Activated naive CD8-positive, alpha-beta T cell treated with anti-CD3 and anti-CD28 coated beads, Interleukin-2, amount 10 ng/mL, durations not matched to agents 7 days and 5 days (primary cell): ENCODE measurements at regions not wholly inside any gene's neighbourhood (a gene's known extent, or its start where the extent isn't known, plus 50 kb on each side); places are given as distances from the start of the nearest gene placed in this dataset.
"Not testable (repeated sequence)": the region's sequence is repeated elsewhere in the genome, so short reads cannot be mapped to it uniquely, and the experiment has no call there.

Experiments
- ATAC-seq: fragments of 150-1000 bp; cut with Tn5 transposase; one replicate; pipeline ENCODE4 v1.10.0; 2021; ENCODE audit warnings: low read depth, moderate library complexity
- POLR2A ChIA-PET: fragments of 350-600 bp; sonication (Branson Sonifier 250); formaldehyde crosslinking; loops from one replicate; lab custom pipeline; 2021; ENCODE audit warnings: antibody characterized with exemption; lab: Charles Lee
- DNase-seq: peaks from one replicate; pipeline ENCODE4 v3.0.0; 2021
- H3K27ac Mint-ChIP-seq: one replicate; pipeline ENCODE4 v1.8.0; 2022; ENCODE audit warnings: mild to moderate bottlenecking, mixed read lengths
- H3K27me3 Mint-ChIP-seq: one replicate; pipeline ENCODE4 v1.8.0; 2022; ENCODE audit warnings: mild to moderate bottlenecking, moderate library complexity, mixed read lengths
- H3K36me3 Mint-ChIP-seq: one replicate; pipeline ENCODE4 v1.8.0; 2021; ENCODE audit warnings: mild to moderate bottlenecking, mixed read lengths
- H3K4me1 Mint-ChIP-seq: one replicate; pipeline ENCODE4 v1.8.0; 2021; ENCODE audit warnings: mixed read lengths
- H3K4me3 Mint-ChIP-seq: one replicate; pipeline ENCODE4 v1.8.0; 2022; ENCODE audit warnings: mild to moderate bottlenecking, moderate library complexity, mixed read lengths
- H3K9me3 Mint-ChIP-seq: one replicate; pipeline ENCODE4 v1.8.0; 2021; ENCODE audit warnings: mixed read lengths

- DNase-seq, H3K9me3 Mint-ChIP-seq, H3K27me3 Mint-ChIP-seq, H3K4me3 Mint-ChIP-seq, H3K27ac Mint-ChIP-seq, POLR2A ChIA-PET, ATAC-seq, H3K36me3 Mint-ChIP-seq, H3K4me1 Mint-ChIP-seq: not testable (repeated sequence)
Measured at GRCh38 chr5:42115721-42116120, 190.6 kb downstream of the FBXO4 start.

DNA sequence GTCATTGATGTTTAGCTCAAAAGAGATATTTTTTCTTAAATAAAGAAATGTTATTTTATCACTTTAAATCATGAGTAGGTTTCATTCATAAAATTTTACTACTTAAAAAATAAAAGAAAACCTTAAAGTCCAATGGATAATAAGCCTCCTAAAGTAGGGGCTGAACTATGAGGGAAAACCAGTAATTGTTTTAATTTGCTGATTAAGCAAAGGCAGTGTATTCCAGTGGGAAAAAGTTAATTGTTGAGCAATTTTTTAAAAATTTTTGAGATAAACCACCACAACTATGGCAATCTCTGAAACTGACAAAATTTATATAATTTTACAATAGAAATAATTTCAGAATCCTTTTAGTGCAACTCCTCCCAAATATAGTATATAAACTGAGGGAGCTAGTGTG lies 195.0 kb downstream of the FBXO4 start:
- H3K4me3 Mint-ChIP-seq, result no peak overlapping the region
- no peaks in the 10 kb centered on the region for H3K4me1 Mint-ChIP-seq
- H3K27me3 Mint-ChIP-seq, result no peaks in the 10 kb centered on the region
- H3K27ac Mint-ChIP-seq, result no peak overlapping the region
- DNase-seq (no peak), ATAC-seq (no peak)
- H3K36me3 Mint-ChIP-seq, result no peaks in the 10 kb centered on the region
- POLR2A ChIA-PET, result no interaction called here
- H3K9me3 Mint-ChIP-seq, result no peaks in the 10 kb centered on the region

GRCh38 chr5:42121401-42121800 lies 196.3 kb downstream of the FBXO4 start:
- POLR2A ChIA-PET, result no interaction called here
- Mint-ChIP-seq H3K36me3 (no peaks in the 10 kb centered on the region), H3K27ac (no peak overlapping the region), H3K9me3 (no peaks in the 10 kb centered on the region), H3K27me3 (no peaks in the 10 kb centered on the region), H3K4me3 (no peak overlapping the region), H3K4me1 (no peaks in the 10 kb centered on the region)
- DNase-seq (no peak), ATAC-seq (no peak)

DNA sequence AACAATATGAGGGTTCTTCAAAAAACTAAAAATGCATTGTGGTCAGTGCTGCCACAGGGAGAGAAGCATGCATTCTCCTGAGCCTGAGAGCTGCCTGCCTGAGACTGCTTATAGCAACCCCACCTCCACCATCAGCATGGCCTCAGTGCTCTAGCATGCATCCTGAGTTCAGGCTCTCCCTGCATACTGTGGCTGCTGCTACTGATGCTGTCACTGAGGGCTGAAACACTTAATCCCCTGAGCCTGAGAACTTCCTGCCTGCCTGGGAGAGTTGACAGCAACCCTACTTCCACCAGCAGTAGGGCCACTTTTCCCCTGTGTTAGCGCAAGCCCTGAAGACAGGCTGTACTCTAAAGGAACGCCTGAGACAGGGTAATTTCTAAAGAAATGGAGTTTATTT lies 206.0 kb downstream of the FBXO4 start:
- Mint-ChIP-seq H3K36me3 (no peaks in the 10 kb centered on the region), H3K27ac (no peak overlapping the region), H3K27me3 (no peaks in the 10 kb centered on the region), H3K4me3 (no peak overlapping the region), H3K9me3 (peaks cover 2% of the 10 kb centered on the region), H3K4me1 (no peaks in the 10 kb centered on the region)
- POLR2A ChIA-PET, result no interaction called here
- DNase-seq (no peak), ATAC-seq (no peak)

- DNase-seq (no peak), ATAC-seq (no peak)
- Mint-ChIP-seq H3K27ac (no peak overlapping the region), H3K4me3 (no peak overlapping the region), H3K36me3 (no peaks in the 10 kb centered on the region), H3K27me3 (no peaks in the 10 kb centered on the region), H3K4me1 (no peaks in the 10 kb centered on the region), H3K9me3 (peaks cover 4% of the 10 kb centered on the region)
- POLR2A ChIA-PET, result no interaction called here
Measured at GRCh38 chr5:42143361-42143760, 218.3 kb downstream of the FBXO4 start.

- H3K27me3 Mint-ChIP-seq, result no peaks in the 10 kb centered on the region
- no peaks in the 10 kb centered on the region for H3K36me3 Mint-ChIP-seq
- DNase-seq, result no peak
- H3K4me3 Mint-ChIP-seq, result no peak overlapping the region
- peaks cover 18% of the 10 kb centered on the region for H3K9me3 Mint-ChIP-seq
- POLR2A ChIA-PET, result no interaction called here
- ATAC-seq, result no peak
- H3K27ac Mint-ChIP-seq, result no peak overlapping the region
- H3K4me1 Mint-ChIP-seq, result no peaks in the 10 kb centered on the region
Measured at GRCh38 chr5:42148813-42149212, 223.7 kb downstream of the FBXO4 start.

- no peaks in the 10 kb centered on the region for H3K27me3 Mint-ChIP-seq
- H3K9me3 Mint-ChIP-seq, result no peaks in the 10 kb centered on the region
- H3K27ac Mint-ChIP-seq, result no peak overlapping the region
- H3K4me3 Mint-ChIP-seq, result no peak overlapping the region
- POLR2A ChIA-PET, result no interaction called here
- DNase-seq, result no peak
- no peaks in the 10 kb centered on the region for H3K4me1 Mint-ChIP-seq
- no peaks in the 10 kb centered on the region for H3K36me3 Mint-ChIP-seq
- ATAC-seq, result no peak
Measured at GRCh38 chr5:42157215-42157614, 232.1 kb downstream of the FBXO4 start.

DNA sequence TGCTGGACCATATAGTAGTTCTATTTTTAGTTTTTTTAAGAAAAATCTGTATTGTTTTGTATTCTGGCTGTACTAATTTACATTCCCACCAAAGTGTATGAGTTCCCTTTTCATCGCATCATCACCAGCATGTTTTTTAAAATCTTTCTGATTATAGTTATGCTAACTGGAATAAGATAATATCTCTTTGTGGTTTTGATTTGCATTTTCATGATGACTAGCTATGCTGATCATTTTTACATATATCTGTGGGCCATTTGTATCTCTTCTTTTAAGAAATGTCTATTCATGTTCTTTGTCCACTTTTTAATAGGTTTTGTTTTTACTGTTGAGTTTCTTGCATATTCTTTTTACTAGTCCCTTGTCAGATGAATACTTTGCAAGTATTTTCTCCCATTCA lies 238.0 kb downstream of the FBXO4 start:
- Mint-ChIP-seq H3K27me3 (peaks cover 2% of the 10 kb centered on the region), H3K4me1 (no peaks in the 10 kb centered on the region), H3K4me3 (no peak overlapping the region), H3K9me3 (no peaks in the 10 kb centered on the region), H3K36me3 (no peaks in the 10 kb centered on the region), H3K27ac (no peak overlapping the region)
- ATAC-seq, result no peak
- DNase-seq, result no peak
- POLR2A ChIA-PET, result no interaction called here

GRCh38 chr5:42168091-42168670 lies 243.1 kb downstream of the FBXO4 start:
- H3K27me3 Mint-ChIP-seq, result peaks cover 2% of the 10 kb centered on the region
- no peaks in the 10 kb centered on the region for H3K4me1 Mint-ChIP-seq
- H3K4me3 Mint-ChIP-seq, result no peak overlapping the region
- peaks cover 3% of the 10 kb centered on the region for H3K9me3 Mint-ChIP-seq
- ATAC-seq (no peak), DNase-seq (no peak)
- no peaks in the 10 kb centered on the region for H3K36me3 Mint-ChIP-seq
- POLR2A ChIA-PET, result no interaction called here
- H3K27ac Mint-ChIP-seq, result no peak overlapping the region

- H3K36me3 Mint-ChIP-seq, H3K27me3 Mint-ChIP-seq, ATAC-seq, H3K4me3 Mint-ChIP-seq, POLR2A ChIA-PET, DNase-seq, H3K27ac Mint-ChIP-seq, H3K9me3 Mint-ChIP-seq, H3K4me1 Mint-ChIP-seq: not testable (repeated sequence)
Measured at GRCh38 chr5:42176118-42176517, 247.1 kb upstream of the GHR start.

DNA sequence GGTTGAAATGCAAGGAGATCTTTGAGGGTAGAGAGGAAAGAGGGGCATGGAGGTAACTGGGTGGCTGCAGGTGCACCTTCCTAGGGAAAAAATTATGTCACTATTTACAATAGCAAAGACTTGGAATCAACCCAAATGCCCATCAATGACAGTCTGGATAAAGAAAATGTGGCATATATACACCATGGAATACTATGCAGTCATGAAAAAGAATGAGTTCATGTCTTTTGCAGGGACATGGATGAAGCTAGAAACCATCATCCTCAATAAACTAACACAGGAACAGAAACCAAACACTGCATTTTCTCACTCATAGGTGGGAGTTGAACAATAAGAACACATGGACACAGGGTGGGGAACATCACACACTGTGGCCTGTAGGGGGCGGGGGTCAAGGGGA lies 243.4 kb upstream of the GHR start:
- ATAC-seq, H3K4me1 Mint-ChIP-seq, H3K36me3 Mint-ChIP-seq, DNase-seq, H3K4me3 Mint-ChIP-seq, H3K27ac Mint-ChIP-seq, POLR2A ChIA-PET, H3K9me3 Mint-ChIP-seq, H3K27me3 Mint-ChIP-seq: not testable (repeated sequence)

GRCh38 chr5:42216904-42217303 lies 206.3 kb upstream of the GHR start:
- H3K27me3 Mint-ChIP-seq, result no peaks in the 10 kb centered on the region
- no peaks in the 10 kb centered on the region for H3K36me3 Mint-ChIP-seq

DNA sequence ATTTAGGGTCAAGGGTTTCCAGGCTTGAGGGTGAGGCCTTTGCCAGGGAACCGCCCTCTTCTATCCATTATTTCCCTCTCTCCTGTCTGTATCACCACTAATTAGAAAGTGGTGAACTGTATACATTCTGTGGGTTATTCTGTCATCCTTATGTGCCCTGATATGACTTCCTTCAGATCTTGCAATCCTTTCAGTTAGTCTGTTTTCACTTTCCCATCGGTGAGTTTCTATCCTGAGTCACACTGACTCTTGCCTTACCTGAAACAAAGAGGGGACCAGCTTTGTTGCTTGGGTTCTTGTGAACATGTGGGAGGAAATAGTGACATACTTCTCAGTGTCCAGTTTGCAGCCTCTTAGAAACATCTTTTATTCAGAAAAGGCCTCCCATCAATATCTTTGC lies 205.4 kb upstream of the GHR start:
- H3K4me1 Mint-ChIP-seq, result no peaks in the 10 kb centered on the region
- no peaks in the 10 kb centered on the region for H3K27me3 Mint-ChIP-seq
- no peak for DNase-seq
- H3K9me3 Mint-ChIP-seq, result no peaks in the 10 kb centered on the region
- H3K4me3 Mint-ChIP-seq, result no peak overlapping the region
- H3K27ac Mint-ChIP-seq, result no peak overlapping the region
- no peak for ATAC-seq
- no peaks in the 10 kb centered on the region for H3K36me3 Mint-ChIP-seq
- POLR2A ChIA-PET, result no interaction called here

More at GRCh38 chr5:42216904-42217303, 206.3 kb upstream of the GHR start:
- DNase-seq (no peak), ATAC-seq (no peak)
- POLR2A ChIA-PET, result no interaction called here
- Mint-ChIP-seq H3K9me3 (no peaks in the 10 kb centered on the region), H3K27ac (no peak overlapping the region), H3K4me1 (no peaks in the 10 kb centered on the region), H3K4me3 (no peak overlapping the region)

DNA sequence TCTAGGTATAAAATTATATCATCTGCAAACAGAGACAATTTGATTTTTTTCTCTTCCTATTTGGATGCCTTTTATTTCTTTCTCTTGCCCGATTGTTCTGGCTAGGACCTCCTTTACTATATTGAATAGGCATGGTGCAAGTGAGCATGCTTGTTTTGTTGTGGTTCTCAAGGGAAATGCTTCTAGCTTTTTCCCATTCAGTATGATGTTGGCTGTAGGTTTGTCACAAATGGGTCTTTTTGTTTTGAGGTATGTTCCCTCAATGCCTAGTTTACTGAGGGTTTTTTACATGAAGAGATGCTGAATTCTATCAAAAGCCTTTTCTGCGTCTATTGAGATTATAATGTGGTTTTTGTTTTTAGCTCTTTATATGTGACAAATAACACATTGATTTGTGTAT lies 198.2 kb upstream of the GHR start:
- ATAC-seq (no peak), DNase-seq (no peak)
- H3K4me1 Mint-ChIP-seq, result no peaks in the 10 kb centered on the region
- H3K4me3 Mint-ChIP-seq, result no peak overlapping the region
- no peaks in the 10 kb centered on the region for H3K9me3 Mint-ChIP-seq
- H3K36me3 Mint-ChIP-seq, result no peaks in the 10 kb centered on the region
- no peaks in the 10 kb centered on the region for H3K27me3 Mint-ChIP-seq
- POLR2A ChIA-PET, result no interaction called here
- H3K27ac Mint-ChIP-seq, result no peak overlapping the region

DNA sequence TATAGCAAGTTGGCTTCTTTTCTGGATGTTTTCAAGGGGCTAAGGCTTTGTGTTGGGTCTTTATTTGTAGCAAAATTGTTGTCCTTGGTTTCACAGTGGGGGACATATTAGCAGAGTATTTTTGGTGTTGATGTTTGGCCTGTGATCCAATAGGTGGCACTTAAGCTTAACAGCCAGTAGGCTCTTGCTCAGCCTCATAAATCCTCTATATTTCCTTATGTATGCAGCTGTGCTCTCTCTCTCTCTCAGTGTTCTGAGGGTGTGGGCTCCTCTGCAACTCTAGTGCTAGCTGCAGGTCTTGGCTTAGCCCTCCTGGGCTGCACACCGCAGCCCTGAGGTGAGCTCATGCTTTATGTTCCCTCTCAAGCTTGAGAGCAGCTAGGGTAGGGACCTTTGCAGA lies 195.0 kb upstream of the GHR start:
- POLR2A ChIA-PET, result no interaction called here
- Mint-ChIP-seq H3K9me3 (no peaks in the 10 kb centered on the region), H3K4me3 (no peak overlapping the region), H3K36me3 (no peaks in the 10 kb centered on the region), H3K27me3 (no peaks in the 10 kb centered on the region), H3K27ac (no peak overlapping the region), H3K4me1 (no peaks in the 10 kb centered on the region)
- ATAC-seq (no peak), DNase-seq (no peak)
